ENCODE measurements at regions not wholly inside any gene's neighbourhood (a gene's known extent, or its start where the extent isn't known, plus 50 kb on each side); places are given as distances from the start of the nearest gene placed in this dataset.
"Not testable (repeated sequence)": the region's sequence is repeated elsewhere in the genome, so short reads cannot be mapped to it uniquely, and the experiment has no call there.

- Mint-ChIP-seq H3K27ac (no peak overlapping the region), H3K36me3 (no peaks in the 10 kb centered on the region)
Observed at GRCh38 chr10:125591886-125592285, 91.1 kb downstream of the TEX36 start.

DNA sequence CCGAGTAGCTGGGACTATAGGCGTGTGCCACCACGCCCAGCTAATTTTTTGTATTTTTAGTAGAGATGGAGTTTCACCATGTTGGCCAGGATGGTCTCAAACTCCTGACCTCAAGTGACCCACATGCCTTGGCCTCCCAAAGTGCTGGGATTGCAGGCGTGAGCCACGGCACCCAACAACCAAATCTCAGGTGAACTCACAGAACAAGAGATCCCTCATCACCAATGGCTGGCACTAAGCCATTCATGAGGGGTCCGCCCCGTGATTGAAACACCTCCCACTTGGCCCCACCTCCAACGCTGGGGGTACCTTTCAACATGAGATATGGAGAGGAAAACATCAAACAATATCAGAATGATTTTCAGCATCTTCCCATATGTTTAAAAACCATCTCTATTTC is 94.2 kb downstream of the TEX36 start:
- peaks cover 10% of the 10 kb centered on the region for H3K4me1 Mint-ChIP-seq (ENCODE audit: unreplicated experiment)
- not testable (repeated sequence) for H3K36me3 Mint-ChIP-seq; H3K4me3 Mint-ChIP-seq; H3K9me3 Mint-ChIP-seq; H3K27ac Mint-ChIP-seq; H3K27me3 Mint-ChIP-seq; DNase-seq (ENCODE audit: extremely low spot score, unreplicated experiment)

More at GRCh38 chr10:125591886-125592285, 91.1 kb downstream of the TEX36 start:
- H3K27me3 Mint-ChIP-seq = peaks cover 8% of the 10 kb centered on the region
- DNase-seq (ENCODE audit: extremely low spot score, unreplicated experiment) = no peak
- peaks cover 22% of the 10 kb centered on the region for H3K9me3 Mint-ChIP-seq
- H3K4me1 Mint-ChIP-seq (ENCODE audit: unreplicated experiment) = peaks cover 10% of the 10 kb centered on the region
- TF ChIP-seq CTCF (conservative IDR thresholded peaks at IDR 0.05) = no peak
- no peak overlapping the region for H3K4me3 Mint-ChIP-seq

DNA sequence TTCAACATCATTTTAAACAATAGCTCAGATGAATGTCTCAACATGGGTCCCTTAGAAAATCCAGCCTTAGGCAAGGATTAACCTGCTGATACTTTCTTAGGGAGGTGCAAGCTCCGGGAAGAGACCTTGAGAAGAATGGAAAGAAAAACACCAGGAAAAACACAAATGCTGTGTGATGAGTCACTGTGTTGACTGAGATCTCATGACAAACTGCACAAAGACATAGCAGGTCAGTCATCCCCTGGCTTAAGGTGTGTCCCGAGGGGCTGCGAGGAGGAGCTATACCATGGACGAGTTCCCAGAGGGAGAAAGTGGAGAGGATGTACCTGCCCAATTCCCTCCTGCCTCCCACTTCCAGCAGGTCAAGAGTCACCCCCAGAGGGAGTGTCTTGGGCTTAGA is 98.0 kb downstream of the TEX36 start:
- Mint-ChIP-seq H3K4me1 (ENCODE audit: unreplicated experiment) (peaks cover 4% of the 10 kb centered on the region), H3K36me3 (no peaks in the 10 kb centered on the region), H3K4me3 (no peak overlapping the region), H3K27ac (no peak overlapping the region), H3K27me3 (peaks cover 5% of the 10 kb centered on the region), H3K9me3 (peaks cover 10% of the 10 kb centered on the region)
- DNase-seq (ENCODE audit: extremely low spot score, unreplicated experiment) = no peak
- TF ChIP-seq CTCF (conservative IDR thresholded peaks at IDR 0.05) = no peak

DNA sequence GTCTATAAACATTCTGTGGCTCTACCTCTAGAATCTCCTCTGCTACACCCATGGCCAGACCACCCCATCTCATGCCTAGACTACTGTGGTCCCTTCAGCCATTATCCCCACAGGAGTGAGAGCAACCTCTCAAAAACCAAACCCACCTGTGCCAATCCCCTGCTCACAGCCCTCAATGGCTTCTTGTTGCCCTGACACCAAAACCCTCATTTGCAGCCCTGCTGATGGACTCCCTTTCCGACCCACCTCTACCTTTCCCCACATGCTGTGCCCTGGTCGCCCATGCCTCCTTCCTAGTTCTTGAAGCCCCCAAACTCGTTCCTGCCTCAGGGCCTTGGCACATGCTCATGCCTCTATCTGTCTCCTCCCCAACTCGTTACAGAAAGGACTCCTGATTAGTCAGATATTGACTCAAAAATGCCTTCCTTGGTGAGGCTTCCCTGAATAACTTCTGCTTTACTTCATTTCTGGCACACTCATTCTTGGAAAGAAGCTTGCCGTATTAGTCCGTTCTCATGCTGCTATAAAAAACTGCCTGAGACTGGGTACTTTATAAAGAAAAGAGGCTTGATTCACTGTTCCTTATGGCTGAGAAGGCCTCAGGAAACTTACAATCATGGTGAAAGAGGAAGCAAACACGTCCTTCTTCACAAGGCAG is 104.2 kb downstream of the TEX36 start:
- DNase-seq (ENCODE audit: extremely low spot score, unreplicated experiment) = no peak
- no peak for TF ChIP-seq CTCF (conservative IDR thresholded peaks at IDR 0.05)
- H3K9me3 Mint-ChIP-seq = peaks cover 4% of the 10 kb centered on the region

GRCh38 chr10:125575843-125576242 is 107.1 kb downstream of the TEX36 start:
- H3K9me3 Mint-ChIP-seq = no peaks in the 10 kb centered on the region
- H3K4me1 Mint-ChIP-seq (ENCODE audit: unreplicated experiment) = no peaks in the 10 kb centered on the region
- H3K4me3 Mint-ChIP-seq = no peak overlapping the region
- no peaks in the 10 kb centered on the region for H3K36me3 Mint-ChIP-seq
- DNase-seq (ENCODE audit: extremely low spot score, unreplicated experiment) = no peak
- no peak for TF ChIP-seq CTCF (conservative IDR thresholded peaks at IDR 0.05)
- no peak overlapping the region for H3K27ac Mint-ChIP-seq
- peaks cover 8% of the 10 kb centered on the region for H3K27me3 Mint-ChIP-seq

More for the DNA sequence above, 104.2 kb downstream of the TEX36 start:
- Mint-ChIP-seq H3K4me1 (ENCODE audit: unreplicated experiment) (no peaks in the 10 kb centered on the region), H3K36me3 (no peaks in the 10 kb centered on the region), H3K4me3 (no peak overlapping the region), H3K27me3 (peaks cover 8% of the 10 kb centered on the region), H3K27ac (no peak overlapping the region)

GRCh38 chr10:125568156-125568555 is 114.8 kb downstream of the TEX36 start:
- no peak for TF ChIP-seq CTCF (conservative IDR thresholded peaks at IDR 0.05)
- H3K9me3 Mint-ChIP-seq = peaks cover 12% of the 10 kb centered on the region
- H3K27me3 Mint-ChIP-seq = peaks cover 16% of the 10 kb centered on the region
- no peak overlapping the region for H3K27ac Mint-ChIP-seq
- H3K4me1 Mint-ChIP-seq (ENCODE audit: unreplicated experiment) = no peaks in the 10 kb centered on the region
- H3K4me3 Mint-ChIP-seq = no peak overlapping the region
- H3K36me3 Mint-ChIP-seq = no peaks in the 10 kb centered on the region
- DNase-seq (ENCODE audit: extremely low spot score, unreplicated experiment) = no peak

Data from type B pancreatic cell (in vitro differentiated cells).